Pancreas (tissue), 10 donors: ENCODE measurements at regions not wholly inside any gene's neighbourhood (a gene's known extent, or its start where the extent isn't known, plus 50 kb on each side); places are given as distances from the start of the nearest gene placed in this dataset.
"Not testable (repeated sequence)": the region's sequence is repeated elsewhere in the genome, so short reads cannot be mapped to it uniquely, and the experiment has no call there.

Source experiments
- ATAC-seq, 4 donors: fragments of 200-7000 bp; cut with Tn5 transposase; one replicate each; pipeline versions ENCODE4 v1.8.0 to v1.9.1; 2020; ENCODE audit warnings: mild to moderate bottlenecking in 4 of 4, moderate library complexity in 4 of 4
- DNase-seq, 6 donors: peaks; one replicate each; pipeline ENCODE4 v3.0.0-alpha.2; 2020
- FAIRE-seq: peaks from 2 replicates; lab custom pipeline; 2012; peaks lifted over from hg19 to GRCh38; lab: Jason Lieb, UNC
- H3K27ac ChIP-seq, 4 donors: fragments of 200-600 bp; sonication (generic); 1 replicate in 3 of 4; 2 replicates in 1 of 4; pipeline versions ENCODE4 v1.5.0 to v1.8.0; 2020
- H3K27me3 ChIP-seq, 4 donors: fragments of 200-600 bp; one replicate each; pipeline ENCODE4 v1.8.0; 2021
- H3K36me3 ChIP-seq, 3 donors: fragments of 200-600 bp; sonication (generic) in 1 of 3; one replicate each; pipeline versions ENCODE4 v1.5.0 to v1.8.0; 2020 to 2021
- H3K4me1 ChIP-seq, 3 donors: fragments of 200-600 bp; one replicate each; pipeline ENCODE4 v1.8.0; 2021
- H3K4me3 ChIP-seq, 4 donors: fragments of 200-600 bp; sonication (generic) in 2 of 4; one replicate each; pipeline versions ENCODE4 v1.5.0 to v1.8.0; 2020 to 2021
- H3K9me3 ChIP-seq, 4 donors: fragments of 200-600 bp; one replicate each; pipeline ENCODE4 v1.8.0; 2021
- WGBS, 2 donors: extraction: QIAGEN DNeasy Blood & Tissue Kit; methylation state at CpG; one replicate each; pipeline ENCODE4 v1.1.7; 2013; 5-methylcytosine and 5-hydroxymethylcytosine counted together
- intact Hi-C, 3 donors: fragments of 100-400 bp; cut with DNase I; formaldehyde crosslinking; loops; one replicate each; pipeline versions ENCODE4 v1.11.1 to v1.14.2; 2022
- TF ChIP-seq, protein P1 (sequence below), 4 donors: fragments of 200-600 bp; sonication (generic) in 3 of 4; IDR thresholded peaks; one replicate each; pipeline versions ENCODE4 v1.5.0 to v1.8.0; 2021; ENCODE audit warnings: antibody characterized with exemption in 4 of 4
- donor health status: healthy with polysubstance abuse.
- donor health status: DM: no; HTN: no; CAD: no; lungs with moderate emphysema.
- donor health status: DM: no; HTN: no; CAD: no.
- donor health status: control.
- donor health status: control.
- donor health status: Bipolar disorder and iron deficiency.
- donor health status: DM: yes; HTN: yes; CAD: no.
- donor health status: DM: no; HTN: no; CAD: no.
- donor health status: DM: no; HTN: no; CAD: no.
- donor health status: DM: yes; HTN: yes; CAD: no.

DNA sequence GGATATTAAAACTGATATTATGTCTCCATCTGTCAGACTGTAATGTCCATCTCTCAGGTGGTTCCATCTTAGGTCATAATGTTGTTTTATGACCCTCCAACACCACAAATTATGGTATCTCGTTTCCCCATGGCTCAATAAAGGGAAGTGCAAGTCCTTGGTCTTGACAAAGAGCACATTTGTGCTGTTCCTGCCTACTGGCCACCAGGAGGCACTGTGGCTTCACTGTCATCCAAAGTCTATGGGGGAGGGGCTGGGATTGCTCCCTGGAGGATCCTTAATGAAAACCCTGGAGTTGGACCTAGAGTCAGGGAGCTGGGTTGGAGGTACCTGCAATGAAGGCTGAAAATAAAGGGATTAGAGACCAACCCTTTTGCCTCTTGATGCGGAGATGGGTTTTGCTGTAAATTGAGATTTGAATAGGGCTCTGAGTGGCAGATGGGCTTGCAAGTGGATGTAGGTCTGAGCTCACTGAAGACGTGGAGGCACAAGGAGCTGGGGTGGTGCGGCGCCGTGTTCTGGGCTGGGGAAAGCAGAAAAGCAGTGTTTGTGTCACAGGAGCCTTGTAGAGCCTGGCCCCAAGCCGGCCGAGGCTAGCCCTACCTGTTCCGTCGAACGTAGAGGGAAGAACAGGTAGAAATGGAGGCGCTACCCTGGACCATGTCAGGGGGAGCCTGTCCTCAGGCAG is 180.5 kb upstream of the PRSS58 start:
- ATAC-seq: peak; percentile 69 to 81 (median 76)
- TF ChIP-seq, protein P1, sequence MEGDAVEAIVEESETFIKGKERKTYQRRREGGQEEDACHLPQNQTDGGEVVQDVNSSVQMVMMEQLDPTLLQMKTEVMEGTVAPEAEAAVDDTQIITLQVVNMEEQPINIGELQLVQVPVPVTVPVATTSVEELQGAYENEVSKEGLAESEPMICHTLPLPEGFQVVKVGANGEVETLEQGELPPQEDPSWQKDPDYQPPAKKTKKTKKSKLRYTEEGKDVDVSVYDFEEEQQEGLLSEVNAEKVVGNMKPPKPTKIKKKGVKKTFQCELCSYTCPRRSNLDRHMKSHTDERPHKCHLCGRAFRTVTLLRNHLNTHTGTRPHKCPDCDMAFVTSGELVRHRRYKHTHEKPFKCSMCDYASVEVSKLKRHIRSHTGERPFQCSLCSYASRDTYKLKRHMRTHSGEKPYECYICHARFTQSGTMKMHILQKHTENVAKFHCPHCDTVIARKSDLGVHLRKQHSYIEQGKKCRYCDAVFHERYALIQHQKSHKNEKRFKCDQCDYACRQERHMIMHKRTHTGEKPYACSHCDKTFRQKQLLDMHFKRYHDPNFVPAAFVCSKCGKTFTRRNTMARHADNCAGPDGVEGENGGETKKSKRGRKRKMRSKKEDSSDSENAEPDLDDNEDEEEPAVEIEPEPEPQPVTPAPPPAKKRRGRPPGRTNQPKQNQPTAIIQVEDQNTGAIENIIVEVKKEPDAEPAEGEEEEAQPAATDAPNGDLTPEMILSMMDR (IDR thresholded peaks at IDR 0.05): peak; percentile 19 to 37 (median 30)
- DNase-seq: peak in 2 of 6 donors; percentile 27 to 29

DNA sequence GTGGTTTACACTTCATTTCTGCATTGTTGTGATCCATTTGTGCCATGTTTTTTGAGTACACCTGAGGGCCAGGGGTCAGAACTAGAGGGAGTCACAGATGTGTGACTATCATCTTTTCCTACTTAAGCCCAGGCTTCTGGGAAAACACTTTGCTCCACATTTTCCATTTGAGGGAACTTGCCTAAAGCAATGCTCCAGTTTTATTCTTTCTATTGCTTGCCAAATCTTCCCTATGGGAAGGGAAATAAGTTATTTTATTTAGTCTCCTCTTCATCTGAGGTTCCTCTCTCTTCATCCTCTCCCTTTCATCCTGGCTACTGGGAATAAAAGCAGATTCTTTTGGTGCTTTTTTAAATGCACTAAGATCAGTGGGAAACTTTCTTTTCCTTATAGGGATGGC is 179.9 kb upstream of the PRSS58 start:
- H3K36me3 ChIP-seq: no peaks in the 10 kb centered on the region
- no peaks in the 10 kb centered on the region for H3K9me3 ChIP-seq
- ATAC-seq (no peak), DNase-seq (no peak), FAIRE-seq (no peak)
- H3K27me3 ChIP-seq: no peaks in the 10 kb centered on the region
- H3K27ac ChIP-seq: no peak overlapping the region
- TF ChIP-seq, protein P1 (IDR thresholded peaks at IDR 0.05): no peak
- no peaks in the 10 kb centered on the region for H3K4me1 ChIP-seq
- intact Hi-C loops: no loop called here
- H3K4me3 ChIP-seq: no peak overlapping the region

More for the DNA sequence above, 180.5 kb upstream of the PRSS58 start:
- WGBS, 2 donors: 91 to 93% methylated on average over 12 of the region's 12 CpGs
- no peaks in the 10 kb centered on the region for H3K27me3 ChIP-seq
- no peak overlapping the region for H3K27ac ChIP-seq
- intact Hi-C loops: no loop called here
- no peaks in the 10 kb centered on the region for H3K36me3 ChIP-seq
- no peak overlapping the region for H3K4me3 ChIP-seq
- no peaks in the 10 kb centered on the region for H3K9me3 ChIP-seq
- no peaks in the 10 kb centered on the region for H3K4me1 ChIP-seq
- FAIRE-seq: no peak

GRCh38 chr7:142436601-142437000 is 178.7 kb upstream of the PRSS58 start:
- no peaks in the 10 kb centered on the region for H3K36me3 ChIP-seq
- intact Hi-C loops: no loop called here
- WGBS, 2 donors: 86 to 88% methylated on average over 2 of the region's 2 CpGs
- no peak overlapping the region for H3K4me3 ChIP-seq
- FAIRE-seq (no peak), ATAC-seq (no peak), DNase-seq (no peak)
- no peak overlapping the region for H3K27ac ChIP-seq
- no peaks in the 10 kb centered on the region for H3K4me1 ChIP-seq
- TF ChIP-seq, protein P1 (IDR thresholded peaks at IDR 0.05): no peak
- H3K27me3 ChIP-seq: no peaks in the 10 kb centered on the region
- no peaks in the 10 kb centered on the region for H3K9me3 ChIP-seq

GRCh38 chr7:142435606-142436005 is 177.7 kb upstream of the PRSS58 start:
- H3K27me3 ChIP-seq, H3K4me1 ChIP-seq, intact Hi-C loops, ATAC-seq, FAIRE-seq, H3K4me3 ChIP-seq, H3K36me3 ChIP-seq, H3K27ac ChIP-seq, DNase-seq, H3K9me3 ChIP-seq: not testable (repeated sequence)
- 70 to 72% methylated on average over 5 of the region's 5 CpGs for WGBS, 2 donors

GRCh38 chr7:142434666-142435167 is 176.9 kb upstream of the PRSS58 start:
- H3K4me1 ChIP-seq: no peaks in the 10 kb centered on the region
- H3K27me3 ChIP-seq: no peaks in the 10 kb centered on the region
- 92 to 93% methylated on average over 7 of the region's 7 CpGs for WGBS, 2 donors

DNA sequence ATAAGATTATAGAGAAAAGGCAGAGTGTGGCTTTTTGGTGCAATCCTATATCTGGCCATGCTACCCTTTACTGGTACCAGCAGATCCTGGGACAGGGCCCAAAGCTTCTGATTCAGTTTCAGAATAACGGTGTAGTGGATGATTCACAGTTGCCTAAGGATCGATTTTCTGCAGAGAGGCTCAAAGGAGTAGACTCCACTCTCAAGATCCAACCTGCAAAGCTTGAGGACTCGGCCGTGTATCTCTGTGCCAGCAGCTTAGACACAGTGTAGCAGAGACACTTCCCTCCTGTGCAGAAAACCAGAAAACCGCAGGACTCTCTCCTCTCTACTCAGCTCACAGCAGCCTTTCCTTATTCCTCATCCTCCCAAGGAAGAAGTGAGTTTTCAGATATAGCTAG is 176.3 kb upstream of the PRSS58 start:
- DNase-seq, H3K27me3 ChIP-seq, H3K27ac ChIP-seq, H3K4me1 ChIP-seq, H3K4me3 ChIP-seq, ATAC-seq, H3K36me3 ChIP-seq, FAIRE-seq, H3K9me3 ChIP-seq, intact Hi-C loops: not testable (repeated sequence)
- 83 to 89% methylated on average over 5 of the region's 5 CpGs for WGBS, 2 donors

More at GRCh38 chr7:142434666-142435167, 176.9 kb upstream of the PRSS58 start:
- TF ChIP-seq, protein P1 (IDR thresholded peaks at IDR 0.05): no peak
- ATAC-seq: no peak
- Histone ChIP-seq H3K4me3 (no peak overlapping the region), H3K27ac (no peak overlapping the region), H3K9me3 (no peaks in the 10 kb centered on the region), H3K36me3 (no peaks in the 10 kb centered on the region)
- no peak for DNase-seq
- FAIRE-seq: no peak
- intact Hi-C loops: no loop called here
